B cell (primary cell): ENCODE measurements at regions not wholly inside any gene's neighbourhood (a gene's known extent, or its start where the extent isn't known, plus 50 kb on each side); places are given as distances from the start of the nearest gene placed in this dataset.
"Not testable (repeated sequence)": the region's sequence is repeated elsewhere in the genome, so short reads cannot be mapped to it uniquely, and the experiment has no call there.

Source experiments
- CTCF ChIP-seq: fragments of 200-600 bp; IDR thresholded peaks from one replicate; pipeline ENCODE4 v1.8.0; 2022; ENCODE audit warnings: antibody characterized with exemption, mild to moderate bottlenecking
- EZH2 ChIP-seq: IDR thresholded peaks from 2 replicates; pipeline ENCODE4 v1.6.1; 2012; ENCODE audit warnings: borderline replicate concordance, low read depth, mild to moderate bottlenecking, moderate library complexity, low read length; ENCODE audit not compliant: insufficient read depth, poor library complexity, severe bottlenecking

- TF ChIP-seq EZH2, CTCF: not testable (repeated sequence)
These were observed 580.9 kb downstream of the FLRT2 start for GRCh38 chr14:86110871-86111270.
